Muscle layer of colon (tissue), 2 donors: ENCODE measurements at regions not wholly inside any gene's neighbourhood (a gene's known extent, or its start where the extent isn't known, plus 50 kb on each side); places are given as distances from the start of the nearest gene placed in this dataset.
"Not testable (repeated sequence)": the region's sequence is repeated elsewhere in the genome, so short reads cannot be mapped to it uniquely, and the experiment has no call there.

Experiments used
- H3K27ac ChIP-seq: one replicate; pipeline ENCODE4 v1.7.0; 2013; ENCODE audit warnings: low read depth, mild to moderate bottlenecking, low read length, moderate library complexity
- H3K27me3 ChIP-seq, 2 donors: one replicate each; pipeline ENCODE4 v1.7.0; 2013; ENCODE audit warnings: low read length in 2 of 2, mild to moderate bottlenecking in 2 of 2; ENCODE audit not compliant: insufficient read depth in 2 of 2, control insufficient read depth in 1 of 2
- H3K36me3 ChIP-seq: one replicate; pipeline ENCODE4 v1.7.0; 2013; ENCODE audit warnings: mild to moderate bottlenecking, low read length; ENCODE audit not compliant: insufficient read depth
- H3K4me1 ChIP-seq: one replicate; pipeline ENCODE4 v1.7.0; 2013; ENCODE audit warnings: mild to moderate bottlenecking, low read length; ENCODE audit not compliant: insufficient read depth
- H3K4me3 ChIP-seq, 2 donors: one replicate each; pipeline ENCODE4 v1.7.0; 2013; ENCODE audit warnings: low read length in 2 of 2, low read depth in 1 of 2, mild to moderate bottlenecking in 1 of 2, moderate library complexity in 1 of 2
- H3K9ac ChIP-seq: one replicate; pipeline ENCODE4 v1.7.0; 2013; ENCODE audit warnings: low read length
- H3K9me3 ChIP-seq: one replicate; pipeline ENCODE4 v1.7.0; 2013; ENCODE audit warnings: mild to moderate bottlenecking, low read length
- donor health status: abdominal sarcoma.
- donor health status: Adenocarcinoma of cecum.

DNA sequence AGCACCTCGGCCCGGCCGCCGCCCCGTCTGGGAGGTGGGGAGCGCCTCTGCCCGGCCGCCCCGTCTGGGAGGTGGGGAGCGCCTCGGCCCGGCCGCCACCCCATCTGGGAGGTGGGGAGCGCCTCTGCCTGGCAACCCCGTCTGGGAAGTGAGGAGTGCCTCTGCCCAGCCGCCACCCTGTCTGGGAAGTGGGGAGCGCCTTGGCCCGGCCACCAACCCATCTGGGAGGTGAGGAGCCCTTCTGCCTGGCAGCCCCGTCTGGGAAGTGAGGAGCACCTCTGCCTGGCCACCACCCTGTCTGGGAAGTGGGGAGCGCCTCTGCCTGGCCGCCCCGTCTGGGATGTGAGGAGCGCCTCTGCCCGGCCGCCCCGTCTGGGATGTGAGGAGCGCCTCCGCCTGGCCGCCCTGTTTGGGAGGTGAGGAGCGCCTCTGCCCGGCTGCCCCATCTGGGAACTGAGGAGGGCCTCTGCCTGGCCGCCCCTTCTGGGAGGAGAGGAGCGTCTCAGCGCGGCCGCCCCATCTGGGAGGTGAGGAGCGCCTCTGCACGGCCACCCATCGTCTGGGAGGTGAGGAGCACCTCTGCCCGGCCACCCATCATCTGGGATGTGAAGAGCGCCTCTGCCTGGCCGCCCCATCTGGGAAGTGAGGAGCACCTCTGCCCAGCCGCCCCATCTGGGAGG is 89.0 kb upstream of the SYT6 start:
- H3K9ac ChIP-seq, H3K4me1 ChIP-seq, H3K9me3 ChIP-seq, H3K27ac ChIP-seq, H3K36me3 ChIP-seq, H3K27me3 ChIP-seq, H3K4me3 ChIP-seq: not testable (repeated sequence)

DNA sequence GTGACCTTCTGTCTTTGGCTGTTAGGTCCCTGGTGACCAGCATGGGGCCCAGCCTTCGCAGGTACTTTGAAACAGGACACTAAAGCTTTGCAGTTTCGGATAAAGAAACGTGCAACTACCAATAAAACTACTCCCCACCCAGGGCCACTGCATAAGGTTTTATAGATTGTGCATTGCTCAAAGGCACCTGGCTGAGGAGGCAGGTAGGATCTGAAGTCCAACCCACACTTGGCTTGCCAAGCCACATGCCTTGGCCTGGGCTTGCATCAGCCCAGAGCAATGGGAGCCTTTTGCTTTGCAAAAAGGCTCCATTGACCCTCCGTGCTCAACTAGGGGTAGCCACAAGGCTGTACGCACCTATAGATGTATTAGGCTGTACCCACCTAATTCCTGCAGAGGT is 84.4 kb upstream of the SYT6 start:
- H3K27ac ChIP-seq = no peak overlapping the region
- no peaks in the 10 kb centered on the region for H3K27me3 ChIP-seq
- no peaks in the 10 kb centered on the region for H3K4me1 ChIP-seq
- H3K9ac ChIP-seq = no peak overlapping the region
- no peaks in the 10 kb centered on the region for H3K9me3 ChIP-seq
- no peaks in the 10 kb centered on the region for H3K36me3 ChIP-seq
- H3K4me3 ChIP-seq = no peak overlapping the region

DNA sequence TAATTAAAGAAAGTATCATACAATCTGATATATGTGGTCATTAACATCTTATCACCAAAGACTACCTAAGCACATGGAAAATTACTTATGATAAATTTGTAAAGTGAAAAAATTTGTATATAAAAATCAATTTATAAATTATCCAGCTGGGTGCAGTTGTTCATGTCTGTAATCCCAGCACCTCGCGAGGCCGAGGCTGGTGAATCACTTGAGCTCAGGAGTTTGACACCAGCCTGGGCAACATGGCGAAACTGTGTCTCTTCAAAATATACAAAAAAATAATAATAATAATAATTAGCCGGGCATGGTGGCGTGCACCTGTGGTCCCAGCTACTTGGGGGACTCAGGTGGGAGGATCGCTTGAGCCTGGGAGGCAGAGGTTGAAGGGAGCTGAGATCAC is 82.8 kb upstream of the SYT6 start:
- H3K36me3 ChIP-seq = no peaks in the 10 kb centered on the region
- H3K27ac ChIP-seq = no peak overlapping the region
- no peaks in the 10 kb centered on the region for H3K9me3 ChIP-seq
- H3K9ac ChIP-seq = no peak overlapping the region
- no peaks in the 10 kb centered on the region for H3K27me3 ChIP-seq
- no peak overlapping the region for H3K4me3 ChIP-seq
- H3K4me1 ChIP-seq = no peaks in the 10 kb centered on the region

DNA sequence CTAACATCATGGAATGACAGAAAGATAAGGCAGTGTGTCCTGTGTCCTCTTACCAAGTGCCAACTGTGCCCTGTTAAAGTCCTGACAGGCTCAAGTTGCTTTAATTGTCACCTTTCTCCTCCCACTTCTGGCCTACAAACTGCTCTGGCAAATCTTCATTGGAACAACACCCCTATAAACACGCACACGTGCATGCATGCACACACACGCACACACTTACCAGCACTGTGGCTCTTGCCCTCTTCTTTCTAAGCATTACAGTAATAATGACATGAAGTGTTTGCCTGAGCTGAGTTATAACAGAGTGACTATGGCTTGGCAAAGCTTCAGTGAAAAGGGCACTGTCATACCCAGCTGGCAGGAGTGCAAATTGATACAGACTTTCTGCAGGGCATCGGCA is 82.3 kb upstream of the SYT6 start:
- no peaks in the 10 kb centered on the region for H3K9me3 ChIP-seq
- no peak overlapping the region for H3K4me3 ChIP-seq
- H3K36me3 ChIP-seq = no peaks in the 10 kb centered on the region
- H3K9ac ChIP-seq = no peak overlapping the region
- H3K4me1 ChIP-seq = no peaks in the 10 kb centered on the region
- H3K27me3 ChIP-seq = no peaks in the 10 kb centered on the region
- H3K27ac ChIP-seq = no peak overlapping the region

DNA sequence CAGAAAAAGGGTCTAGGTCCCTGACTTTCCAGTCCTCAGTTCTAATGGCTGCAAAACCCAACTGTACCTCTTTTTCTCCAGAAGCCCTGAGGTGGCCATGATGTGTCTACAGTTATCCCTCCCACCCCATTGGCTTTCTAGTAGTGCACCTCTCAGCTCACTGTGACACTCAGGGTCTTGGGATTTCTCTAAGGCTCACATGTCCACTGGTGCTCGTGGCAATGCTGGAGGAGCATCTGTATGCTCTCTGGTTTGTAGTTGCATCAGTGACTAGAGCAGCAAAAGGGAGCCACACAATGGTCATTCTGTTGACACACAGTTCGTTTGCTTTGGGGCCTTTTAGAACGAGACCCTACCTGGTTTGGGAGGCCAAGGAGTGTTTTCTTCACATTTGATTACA is 81.6 kb upstream of the SYT6 start:
- H3K4me3 ChIP-seq = no peak overlapping the region
- no peaks in the 10 kb centered on the region for H3K4me1 ChIP-seq
- no peak overlapping the region for H3K9ac ChIP-seq
- H3K36me3 ChIP-seq = no peaks in the 10 kb centered on the region
- H3K27me3 ChIP-seq = no peaks in the 10 kb centered on the region
- H3K9me3 ChIP-seq = no peaks in the 10 kb centered on the region
- H3K27ac ChIP-seq = no peak overlapping the region

DNA sequence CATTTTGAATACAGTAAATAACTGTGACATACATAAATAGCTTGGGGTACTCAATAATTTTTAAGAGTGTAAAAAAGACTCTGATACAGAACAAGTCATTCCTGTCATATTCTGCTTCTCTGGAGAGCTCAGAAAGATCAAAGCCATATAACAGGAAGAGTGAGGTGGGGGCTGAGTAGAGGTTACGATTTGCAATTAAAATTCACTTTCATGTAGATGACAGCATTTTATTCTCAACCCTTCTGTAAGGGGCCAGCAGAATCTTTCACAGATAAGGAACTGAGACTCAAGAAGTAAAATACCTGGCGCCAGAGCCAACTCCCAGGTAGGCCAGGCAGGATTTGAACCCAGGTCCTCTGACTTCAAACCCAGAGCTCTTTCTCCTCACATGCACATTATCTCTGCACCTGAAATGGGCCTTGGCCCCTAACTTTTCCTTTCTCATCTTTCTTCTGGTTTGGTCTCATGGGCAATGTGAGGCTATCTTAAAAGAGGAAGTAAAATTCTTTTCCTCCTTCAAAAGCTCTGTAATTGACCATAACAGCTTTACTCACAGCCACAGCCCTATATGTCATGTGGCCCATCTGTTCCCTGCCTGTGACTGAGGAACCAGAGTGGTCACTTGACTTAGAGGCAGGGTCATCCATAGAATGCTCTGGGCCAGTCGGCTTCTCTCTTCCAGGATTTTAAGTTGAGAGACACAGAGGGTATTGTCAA is 80.9 kb upstream of the SYT6 start:
- Histone ChIP-seq H3K36me3 (no peaks in the 10 kb centered on the region), H3K9me3 (no peaks in the 10 kb centered on the region), H3K9ac (no peak overlapping the region), H3K4me3 (no peak overlapping the region), H3K27me3 (no peaks in the 10 kb centered on the region), H3K27ac (no peak overlapping the region), H3K4me1 (no peaks in the 10 kb centered on the region)

DNA sequence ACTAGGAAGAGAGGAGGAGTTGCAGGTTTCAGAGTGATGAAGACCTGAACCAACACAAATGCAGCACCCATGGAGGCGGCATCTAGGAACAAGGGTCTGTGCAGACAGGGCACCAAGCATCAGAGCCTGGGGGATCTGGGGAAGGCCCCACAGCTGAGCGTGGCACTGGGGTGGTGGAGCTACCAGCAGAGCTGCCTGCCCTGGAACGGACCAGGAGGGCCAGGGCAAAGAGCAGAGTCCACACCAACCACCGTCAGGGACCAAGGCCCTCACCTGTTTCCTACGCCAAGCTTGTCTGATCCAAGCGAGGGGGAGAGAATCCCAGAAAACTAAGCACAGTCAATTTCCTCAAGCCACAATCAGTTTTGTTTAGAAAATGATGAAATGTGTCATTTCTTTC is 79.0 kb upstream of the SYT6 start:
- H3K27me3 ChIP-seq = no peaks in the 10 kb centered on the region

DNA sequence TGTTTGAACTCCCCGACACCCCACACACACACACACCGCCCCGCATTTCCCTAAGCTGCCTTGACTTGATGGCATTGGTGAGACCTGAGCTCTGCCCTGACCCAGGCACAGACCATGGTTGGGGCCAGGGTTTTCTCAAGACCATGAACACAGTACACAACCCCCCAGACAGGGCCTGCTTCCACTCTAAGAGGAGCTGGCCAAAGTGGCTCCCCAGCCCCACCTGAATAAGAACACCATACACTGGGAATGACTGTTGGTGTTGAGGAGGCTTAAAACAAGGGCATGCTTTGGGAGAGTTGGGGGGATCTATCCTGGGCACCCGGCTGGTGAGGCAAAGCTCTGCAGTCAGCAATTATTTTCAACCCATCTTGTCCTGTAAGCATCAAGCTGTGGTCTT is 77.6 kb upstream of the SYT6 start:
- Histone ChIP-seq H3K4me3 (no peak overlapping the region), H3K9me3 (no peaks in the 10 kb centered on the region), H3K36me3 (no peaks in the 10 kb centered on the region), H3K4me1 (no peaks in the 10 kb centered on the region), H3K27ac (no peak overlapping the region), H3K9ac (no peak overlapping the region), H3K27me3 (no peaks in the 10 kb centered on the region)

More for the DNA sequence above, 79.0 kb upstream of the SYT6 start:
- Histone ChIP-seq H3K4me3 (no peak overlapping the region), H3K9me3 (no peaks in the 10 kb centered on the region), H3K36me3 (no peaks in the 10 kb centered on the region), H3K27ac (no peak overlapping the region), H3K4me1 (no peaks in the 10 kb centered on the region), H3K9ac (no peak overlapping the region)

DNA sequence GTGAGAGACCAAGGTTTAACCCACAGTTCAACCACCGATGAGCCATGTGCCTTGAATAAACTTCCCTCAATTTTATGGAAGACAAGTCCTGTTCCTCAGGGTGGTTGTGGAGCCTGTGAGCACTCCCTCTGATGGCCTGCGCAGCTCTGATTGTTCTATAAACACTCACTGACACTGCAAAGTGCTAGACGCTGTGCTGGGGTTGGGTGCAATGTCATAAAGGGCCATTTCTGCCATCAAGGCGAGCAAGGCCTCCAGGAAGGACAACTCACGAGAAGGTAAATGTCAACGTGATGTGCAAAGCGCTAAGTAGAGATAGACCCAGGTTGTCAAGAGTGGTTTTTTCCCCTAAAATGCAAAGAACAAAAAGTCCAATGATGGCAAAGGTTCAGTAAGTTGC is 75.7 kb upstream of the SYT6 start:
- Histone ChIP-seq H3K27ac (no peak overlapping the region), H3K4me3 (no peak overlapping the region)

DNA sequence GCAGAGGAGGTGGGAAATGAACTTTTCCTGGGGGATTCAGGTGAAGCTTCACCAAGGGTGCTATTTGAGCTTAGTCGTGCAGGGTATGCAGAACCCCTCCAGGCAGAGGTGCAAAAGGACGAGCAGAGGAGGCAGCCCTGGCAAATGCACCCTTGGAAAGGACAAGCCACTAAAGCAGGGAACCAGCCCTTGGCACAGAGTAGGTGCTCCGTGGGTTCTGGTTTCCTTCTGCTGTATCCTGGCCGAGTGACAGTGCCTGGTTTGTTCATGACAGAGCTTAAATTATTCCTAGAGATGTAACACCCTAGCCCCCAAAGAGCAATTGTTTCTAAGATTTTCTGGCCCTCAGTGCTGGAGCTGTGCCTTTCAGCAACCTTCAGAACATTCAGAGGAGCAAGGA is 73.4 kb upstream of the SYT6 start:
- Histone ChIP-seq H3K36me3 (no peaks in the 10 kb centered on the region), H3K27me3 (no peaks in the 10 kb centered on the region), H3K9me3 (no peaks in the 10 kb centered on the region), H3K9ac (no peak overlapping the region), H3K4me1 (no peaks in the 10 kb centered on the region), H3K27ac (no peak overlapping the region), H3K4me3 (no peak overlapping the region)

More for the DNA sequence above, 75.7 kb upstream of the SYT6 start:
- Histone ChIP-seq H3K9me3 (no peaks in the 10 kb centered on the region), H3K4me1 (no peaks in the 10 kb centered on the region), H3K9ac (no peak overlapping the region), H3K27me3 (no peaks in the 10 kb centered on the region), H3K36me3 (no peaks in the 10 kb centered on the region)

DNA sequence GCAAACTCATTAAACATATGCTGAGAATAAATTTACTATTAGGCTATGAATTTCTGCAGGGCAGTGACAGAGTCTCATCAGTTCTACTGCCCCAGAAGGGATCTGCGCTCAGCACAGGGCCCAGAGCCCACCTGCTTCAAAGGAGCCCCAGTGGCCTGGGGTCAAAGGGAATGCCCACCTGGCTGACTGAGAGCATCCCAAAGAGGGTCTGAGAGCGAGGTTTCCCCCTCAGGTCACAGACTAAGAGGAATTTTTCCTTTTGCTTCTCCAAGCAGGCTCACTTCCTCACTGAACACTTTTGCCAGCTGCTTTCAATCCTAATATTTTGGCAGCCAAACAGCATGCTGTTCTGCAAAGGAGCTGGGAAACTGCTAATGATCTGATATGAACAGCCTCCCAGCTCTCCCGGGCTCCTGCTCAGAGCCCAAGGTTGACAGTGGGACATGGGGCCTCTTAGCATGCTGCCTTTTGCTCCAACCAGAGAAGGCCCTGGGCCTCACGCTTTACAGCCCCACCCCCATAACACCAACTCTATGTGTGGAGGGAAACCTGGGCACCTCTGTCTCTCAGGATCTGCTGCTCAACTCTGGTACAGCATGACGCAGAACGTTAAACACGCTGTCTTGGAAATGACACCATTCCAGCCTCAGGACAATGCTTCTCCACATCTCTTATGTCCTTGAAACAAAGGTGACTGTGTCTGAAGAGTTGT is 70.7 kb upstream of the SYT6 start:
- Histone ChIP-seq H3K36me3 (no peaks in the 10 kb centered on the region), H3K27ac (no peak overlapping the region), H3K9ac (no peak overlapping the region)

More for the DNA sequence above, 70.7 kb upstream of the SYT6 start:
- Histone ChIP-seq H3K9me3 (no peaks in the 10 kb centered on the region), H3K4me3 (no peak overlapping the region), H3K4me1 (peaks cover 6% of the 10 kb centered on the region), H3K27me3 (no peaks in the 10 kb centered on the region)
